ENCODE measurements at regions not wholly inside any gene's neighbourhood (a gene's known extent, or its start where the extent isn't known, plus 50 kb on each side); places are given as distances from the start of the nearest gene placed in this dataset.

- DNase-seq (ENCODE audit: low spot score) = no peak
These were observed 53.6 kb upstream of the NT5E start for GRCh38 chr6:85396159-85396808.

DNA sequence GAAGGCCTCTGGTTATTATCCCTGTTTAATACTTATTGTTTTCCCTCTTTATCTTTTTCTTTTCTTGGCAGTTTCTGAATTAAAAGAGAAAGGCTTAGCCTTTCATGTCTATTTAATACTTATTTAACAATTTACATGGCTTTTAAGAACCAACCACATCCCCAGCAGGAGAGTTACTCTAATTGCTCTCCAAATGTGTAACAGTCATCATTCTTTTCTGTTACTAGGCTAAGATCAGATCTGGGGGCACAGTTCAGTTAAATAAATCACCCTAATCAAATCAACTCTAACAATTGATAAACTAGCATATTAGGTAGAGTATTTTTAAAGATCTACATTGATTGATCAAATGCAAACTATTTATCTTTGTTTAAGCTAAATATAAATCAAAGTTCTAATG lies 54.1 kb upstream of the NT5E start:
- DNase-seq (ENCODE audit: low spot score) = no peak

DNA sequence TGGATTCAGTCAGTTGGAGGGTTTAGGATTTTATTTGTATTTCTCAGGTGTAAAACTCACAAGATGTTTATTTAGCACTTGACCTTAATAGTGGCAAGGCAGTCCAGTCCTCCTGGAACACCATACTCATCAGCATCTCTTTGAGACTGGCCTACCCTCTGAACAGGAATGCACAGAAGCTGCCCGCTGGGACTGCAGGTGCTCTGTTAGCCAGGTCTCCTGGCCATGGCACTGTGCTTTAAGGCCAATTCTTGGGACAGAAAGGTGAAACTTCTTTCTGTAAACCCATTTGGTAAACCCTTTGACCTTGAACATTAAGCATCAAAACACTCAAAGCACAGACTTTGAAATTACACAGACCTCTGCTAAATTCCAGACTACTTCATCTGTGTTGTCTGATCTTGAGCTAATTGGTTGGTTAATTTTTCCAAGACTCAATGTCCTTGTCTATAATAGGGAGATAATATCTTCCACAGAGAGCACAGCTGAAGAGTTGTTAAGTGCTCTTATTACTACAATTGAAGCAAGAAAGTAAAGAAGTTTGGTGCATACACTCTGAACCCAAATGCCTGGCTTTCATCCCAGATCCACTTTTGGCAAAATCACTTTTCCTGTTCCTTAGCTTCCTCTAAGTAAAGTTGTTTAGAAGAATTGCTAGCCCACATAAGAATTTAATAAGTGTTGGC lies 54.9 kb upstream of the NT5E start:
- no peak for DNase-seq (ENCODE audit: low spot score)

GRCh38 chr6:85394199-85394598 lies 55.7 kb upstream of the NT5E start:
- DNase-seq (ENCODE audit: low spot score) = no peak

DNA sequence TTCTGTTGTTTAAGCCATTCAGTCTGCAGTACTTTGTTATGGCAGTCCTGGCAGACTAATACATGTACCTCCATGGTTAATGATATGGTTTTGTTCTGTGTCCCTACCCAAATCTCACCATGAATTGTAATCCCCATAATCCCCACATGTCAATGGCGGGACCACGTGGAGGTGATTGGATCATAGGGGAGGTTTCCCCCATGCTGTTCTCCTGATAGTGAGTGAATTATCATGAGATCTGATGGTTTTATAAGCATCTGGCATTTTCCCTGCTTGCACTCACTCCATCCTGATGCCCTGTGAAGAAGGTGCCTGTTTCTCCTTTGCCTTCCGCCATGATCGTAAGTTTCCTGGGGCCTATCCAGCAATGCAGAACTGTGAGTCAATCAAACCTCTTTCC lies 57.5 kb upstream of the NT5E start:
- DNase-seq (ENCODE audit: low spot score) = no peak

- DNase-seq (ENCODE audit: low spot score) = no peak
These were observed 59.1 kb upstream of the NT5E start for GRCh38 chr6:85390775-85391174.

- DNase-seq (ENCODE audit: low spot score) = no peak
These were observed 59.7 kb upstream of the NT5E start for GRCh38 chr6:85390105-85390728.

DNA sequence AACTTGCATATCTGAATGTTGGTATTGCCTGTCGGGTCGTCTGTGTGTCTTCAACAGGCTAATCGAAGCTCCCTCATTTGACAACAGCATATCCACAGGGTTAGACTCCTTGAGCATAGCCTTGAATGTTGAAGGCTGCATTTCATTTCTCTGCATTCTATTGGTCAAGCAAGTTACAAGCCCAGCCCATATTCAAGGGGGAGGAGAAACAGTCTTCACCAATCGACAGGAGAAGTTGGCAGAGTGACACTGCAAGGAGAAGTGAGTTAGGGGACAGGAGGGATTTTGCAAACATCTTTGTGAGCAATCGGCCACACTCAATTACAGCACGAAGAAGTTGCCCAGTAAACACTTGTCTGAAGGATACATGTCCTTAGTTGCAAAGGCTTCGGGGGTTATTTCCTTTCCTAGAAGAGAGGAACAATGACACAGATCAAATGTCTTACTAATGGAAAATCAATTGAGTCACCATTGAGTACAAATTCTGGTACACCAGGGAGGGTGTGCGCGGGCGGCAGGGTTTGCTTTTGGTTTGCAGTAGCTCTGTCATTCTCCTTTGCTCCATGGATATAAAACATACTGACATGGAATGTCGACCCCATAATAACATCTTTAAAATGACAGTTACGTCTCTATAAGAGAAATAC lies 60.6 kb upstream of the NT5E start:
- no peak for DNase-seq (ENCODE audit: low spot score)

DNA sequence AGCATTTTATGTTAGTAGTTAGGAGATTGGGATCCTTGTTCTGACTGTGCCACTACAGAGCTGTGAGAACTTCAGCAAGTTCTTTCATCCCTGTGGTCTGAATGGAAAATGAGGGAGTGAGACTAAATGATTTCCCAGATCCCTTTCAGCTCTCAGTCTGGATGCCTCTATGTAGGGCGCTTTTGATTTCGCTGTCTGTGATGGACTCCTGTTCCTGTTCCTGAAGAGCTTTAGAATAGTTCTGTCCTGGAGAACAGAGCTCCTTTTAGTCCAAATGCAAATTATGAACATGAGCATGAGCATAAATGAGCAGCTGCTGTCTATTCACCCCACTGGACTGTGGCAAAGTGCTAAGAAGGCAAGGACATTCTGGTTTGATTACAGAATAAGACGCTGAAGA lies 61.4 kb upstream of the NT5E start:
- DNase-seq (ENCODE audit: low spot score) = no peak

GRCh38 chr6:85385636-85386315 lies 64.1 kb upstream of the NT5E start:
- DNase-seq (ENCODE audit: low spot score) = no peak

DNA sequence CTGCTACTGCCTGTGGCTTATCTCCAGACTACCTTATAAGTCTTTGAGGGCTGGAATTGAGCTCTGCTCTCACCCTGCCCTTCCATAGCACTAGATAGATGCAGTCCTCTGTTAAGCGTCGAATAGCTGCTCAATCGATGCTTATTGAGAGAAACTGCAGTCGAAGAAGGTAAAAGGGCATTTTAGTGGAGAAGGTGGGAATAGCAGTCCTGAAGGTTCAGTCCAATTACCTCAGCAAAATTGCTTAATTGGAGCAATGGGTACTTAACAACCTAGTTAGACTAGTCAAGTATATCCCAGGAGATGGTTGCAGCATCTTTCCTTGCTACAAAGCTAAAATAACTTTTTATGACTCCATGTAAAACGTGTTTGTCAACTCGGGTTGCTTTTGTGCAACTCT lies 66.8 kb upstream of the NT5E start:
- DNase-seq (ENCODE audit: low spot score) = no peak

DNA sequence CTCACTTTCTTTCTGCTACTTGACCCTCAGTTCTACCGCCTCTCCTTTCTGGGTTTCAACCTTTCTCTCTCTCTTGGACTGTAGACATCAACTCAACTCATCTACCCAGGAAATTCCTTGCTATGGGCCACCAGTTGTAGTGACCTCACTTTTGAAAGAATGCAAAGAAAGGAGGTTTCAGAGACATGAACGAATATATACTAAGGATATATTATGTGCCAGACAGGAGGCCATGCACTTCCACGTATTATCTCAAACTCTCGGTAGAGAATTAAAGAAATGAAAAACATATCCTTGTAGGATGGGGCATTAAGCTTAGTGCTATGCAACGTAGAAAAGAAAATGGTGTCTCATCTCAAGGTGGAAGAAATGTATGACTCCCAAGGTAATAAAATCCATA lies 67.3 kb upstream of the NT5E start:
- DNase-seq (ENCODE audit: low spot score) = no peak

GRCh38 chr6:85372915-85373270 lies 77.0 kb upstream of the NT5E start:
- no peak for DNase-seq (ENCODE audit: low spot score)

GRCh38 chr6:85372188-85372914 lies 77.5 kb upstream of the NT5E start:
- no peak for DNase-seq (ENCODE audit: low spot score)

- DNase-seq (ENCODE audit: low spot score) = no peak
These were observed 81.3 kb upstream of the NT5E start for GRCh38 chr6:85368631-85369030.

DNA sequence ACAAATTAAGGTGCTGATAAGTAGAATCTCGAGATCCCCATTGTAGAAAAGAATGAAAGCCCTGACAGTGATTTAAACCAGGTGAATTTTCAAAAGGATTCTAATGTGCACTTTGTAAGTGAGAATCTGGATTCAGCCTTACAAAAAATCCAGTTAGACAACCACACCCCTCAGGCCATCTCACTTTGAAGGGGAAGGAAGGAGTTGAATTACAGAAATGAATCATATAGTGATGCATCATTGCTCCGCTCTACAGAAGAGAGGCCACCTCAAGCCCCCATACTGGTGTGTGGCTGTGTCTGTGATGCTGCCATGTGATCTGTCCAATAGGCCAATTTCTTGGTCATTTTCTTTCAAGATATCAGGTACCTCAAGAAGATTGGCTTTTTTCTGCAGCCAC lies 85.5 kb upstream of the NT5E start:
- peak; percentile 79 for DNase-seq (ENCODE audit: low spot score)

DNA sequence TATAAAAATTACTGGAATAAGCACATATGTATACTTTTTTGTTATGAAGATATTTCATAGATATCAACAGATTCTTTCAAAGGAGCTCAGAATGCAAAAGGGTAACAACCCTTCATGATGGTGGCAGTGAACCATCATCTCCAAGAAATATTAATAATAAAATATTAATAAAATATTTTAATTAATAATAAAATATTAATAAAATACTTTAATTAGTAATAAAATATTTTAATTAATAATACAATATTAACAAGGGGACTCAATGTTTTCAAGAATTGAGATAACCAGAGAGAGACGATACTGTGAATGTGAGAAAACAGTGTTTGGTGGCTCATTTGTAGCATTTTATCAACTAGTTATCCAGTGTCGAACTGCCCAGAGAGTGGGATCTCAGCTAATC lies 86.0 kb upstream of the NT5E start:
- DNase-seq (ENCODE audit: low spot score) = no peak

DNA sequence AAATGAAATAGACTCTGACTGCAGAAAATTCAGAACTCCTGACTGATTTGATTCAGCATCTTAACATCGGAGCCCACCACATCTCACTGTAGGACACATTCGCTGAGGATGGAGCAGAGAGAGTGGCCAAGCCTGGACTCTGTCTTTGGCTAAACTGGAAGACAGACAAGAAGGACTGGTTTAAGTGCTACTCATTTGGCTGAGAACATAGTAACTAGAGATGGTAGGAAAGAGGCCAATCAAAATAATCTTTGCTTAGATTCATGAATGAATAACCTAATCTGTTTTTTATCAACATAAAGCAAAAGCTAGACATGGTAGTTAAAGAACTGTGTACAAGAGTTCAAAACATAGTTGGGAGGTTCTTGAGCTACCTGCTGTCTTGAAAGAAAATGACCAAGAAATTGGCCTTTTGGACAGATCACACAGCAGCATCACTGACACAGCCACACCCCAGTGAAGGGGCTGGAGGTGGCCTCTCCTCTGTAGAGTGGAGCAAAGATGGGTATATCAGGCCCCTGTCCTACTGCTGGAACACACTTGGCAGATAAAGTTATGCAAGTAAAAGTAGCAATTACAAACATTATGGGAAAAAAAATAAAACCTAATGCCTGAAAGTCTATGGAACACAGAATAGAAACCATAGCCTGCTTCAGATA lies 87.1 kb upstream of the NT5E start:
- no peak for DNase-seq (ENCODE audit: low spot score)

DNA sequence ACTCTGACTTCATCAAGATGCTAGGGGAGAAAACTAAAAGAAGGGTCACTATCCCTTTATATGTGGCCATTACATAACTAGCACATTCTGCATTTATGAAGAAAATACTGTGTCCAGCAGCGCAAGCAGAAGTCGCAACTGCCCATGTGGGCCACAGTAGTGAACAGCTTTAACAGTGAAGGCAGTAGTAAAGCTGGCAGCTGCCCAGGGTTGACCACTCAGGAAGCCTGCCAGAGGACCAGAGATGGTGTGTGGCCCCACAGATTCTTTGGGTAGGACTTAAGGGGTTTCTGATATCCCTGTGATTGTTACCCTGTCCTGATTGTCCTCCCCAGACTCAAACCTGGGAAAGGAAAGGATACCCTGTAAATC lies 88.3 kb upstream of the NT5E start:
- no peak for DNase-seq (ENCODE audit: low spot score)

DNA sequence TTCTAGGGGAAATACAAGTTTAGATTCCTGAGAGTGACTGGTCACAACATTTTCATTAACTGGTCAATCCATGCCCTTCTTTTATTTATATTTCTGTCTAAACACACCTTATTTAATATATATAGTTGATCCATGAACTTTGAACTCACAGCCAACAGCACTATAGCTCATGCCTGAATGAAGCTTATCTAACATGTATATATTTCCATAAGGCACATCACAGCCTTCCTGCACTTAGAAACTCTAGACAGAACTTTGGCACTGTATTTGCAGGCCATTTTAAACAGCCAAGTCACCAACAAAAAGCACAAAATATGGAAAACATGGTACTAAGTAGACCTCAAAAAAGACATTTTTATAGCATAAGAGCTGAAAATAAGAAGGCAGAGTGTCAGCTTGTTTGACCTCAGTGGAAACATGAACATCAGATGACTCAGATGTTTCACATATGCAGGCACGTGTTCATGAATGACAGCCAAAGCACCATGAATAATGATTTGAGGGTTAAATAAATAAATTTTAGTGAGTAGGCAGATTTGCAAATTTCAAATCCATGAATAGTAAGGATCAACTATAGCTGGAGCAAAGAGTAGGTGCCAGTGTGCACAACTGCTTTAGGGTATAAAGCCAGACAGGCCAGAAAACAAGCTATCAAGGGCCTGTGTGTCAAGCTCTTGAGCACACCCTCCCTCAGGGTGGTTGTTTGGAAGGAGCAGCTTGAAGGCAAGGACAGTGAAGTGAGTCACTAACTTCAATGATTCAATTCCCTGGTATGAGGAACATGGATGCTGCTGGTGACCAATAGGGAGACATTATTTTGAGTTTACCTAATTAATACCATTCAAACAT lies 88.9 kb upstream of the NT5E start:
- DNase-seq (ENCODE audit: low spot score) = peak; percentile 88

DNA sequence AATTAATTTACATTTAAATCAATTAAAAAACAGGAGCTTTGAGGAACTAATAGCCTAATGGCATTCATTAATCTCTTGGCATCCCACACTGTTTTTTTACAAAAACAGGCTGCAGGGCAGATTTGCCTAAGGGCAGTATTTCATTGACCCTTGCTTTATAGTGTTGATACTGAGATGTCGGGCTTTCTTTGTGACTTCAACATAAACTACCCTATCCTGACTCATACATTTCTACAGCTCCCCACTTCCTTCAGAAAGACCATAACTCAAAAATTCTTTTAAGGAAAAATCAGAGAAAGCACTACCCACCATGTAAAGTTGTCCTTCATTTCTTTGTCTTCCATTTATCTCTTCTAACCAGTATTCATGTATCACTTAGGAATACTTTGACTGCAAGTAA lies 92.2 kb upstream of the NT5E start:
- no peak for DNase-seq (ENCODE audit: low spot score)

Measured in RKO (cell line).